ENCODE measurements at regions not wholly inside any gene's neighbourhood (a gene's known extent, or its start where the extent isn't known, plus 50 kb on each side); places are given as distances from the start of the nearest gene placed in this dataset.
"Not testable (repeated sequence)": the region's sequence is repeated elsewhere in the genome, so short reads cannot be mapped to it uniquely, and the experiment has no call there.

- TF ChIP-seq POLR2A (IDR thresholded peaks at IDR 0.05) = no peak
- TF ChIP-seq, protein P1, sequence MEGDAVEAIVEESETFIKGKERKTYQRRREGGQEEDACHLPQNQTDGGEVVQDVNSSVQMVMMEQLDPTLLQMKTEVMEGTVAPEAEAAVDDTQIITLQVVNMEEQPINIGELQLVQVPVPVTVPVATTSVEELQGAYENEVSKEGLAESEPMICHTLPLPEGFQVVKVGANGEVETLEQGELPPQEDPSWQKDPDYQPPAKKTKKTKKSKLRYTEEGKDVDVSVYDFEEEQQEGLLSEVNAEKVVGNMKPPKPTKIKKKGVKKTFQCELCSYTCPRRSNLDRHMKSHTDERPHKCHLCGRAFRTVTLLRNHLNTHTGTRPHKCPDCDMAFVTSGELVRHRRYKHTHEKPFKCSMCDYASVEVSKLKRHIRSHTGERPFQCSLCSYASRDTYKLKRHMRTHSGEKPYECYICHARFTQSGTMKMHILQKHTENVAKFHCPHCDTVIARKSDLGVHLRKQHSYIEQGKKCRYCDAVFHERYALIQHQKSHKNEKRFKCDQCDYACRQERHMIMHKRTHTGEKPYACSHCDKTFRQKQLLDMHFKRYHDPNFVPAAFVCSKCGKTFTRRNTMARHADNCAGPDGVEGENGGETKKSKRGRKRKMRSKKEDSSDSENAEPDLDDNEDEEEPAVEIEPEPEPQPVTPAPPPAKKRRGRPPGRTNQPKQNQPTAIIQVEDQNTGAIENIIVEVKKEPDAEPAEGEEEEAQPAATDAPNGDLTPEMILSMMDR (IDR thresholded peaks at IDR 0.05) = no peak
- no peak for DNase-seq
- Histone ChIP-seq H3K27ac (no peak overlapping the region), H3K4me3 (no peak overlapping the region), H3K4me1 (no peaks in the 10 kb centered on the region), H3K9me3 (peaks cover 0 to 5% (median 0%) of the 10 kb centered on the region in 3 donors), H3K36me3 (no peaks in the 10 kb centered on the region), H3K27me3 (no peaks in the 10 kb centered on the region)
- intact Hi-C loops (cut with DNase I) = no loop called here
- 58 to 60% methylated on average over 2 of the region's 2 CpGs for WGBS, 2 donors
Measured at GRCh38 chr11:42913731-42914130, 398.1 kb upstream of the API5 start.

DNA sequence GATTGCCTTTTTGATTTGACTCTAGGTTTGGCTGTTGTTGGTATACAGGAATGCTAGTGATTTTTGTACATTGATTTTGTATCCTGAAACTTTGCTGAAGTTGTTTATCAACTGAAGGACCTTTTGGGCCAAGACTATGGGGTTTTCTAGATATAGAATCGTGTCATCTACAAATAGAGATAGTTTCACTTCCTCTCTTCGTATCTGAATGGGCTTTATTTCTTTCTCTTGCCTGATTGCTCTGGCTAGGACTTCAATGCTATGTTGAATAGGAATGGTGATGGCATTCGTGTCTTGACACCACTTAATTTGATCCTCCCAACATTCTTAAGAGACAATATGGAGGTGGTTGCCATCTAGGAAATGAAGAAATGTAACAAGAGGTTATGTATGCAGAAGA lies 388.1 kb upstream of the API5 start:
- Histone ChIP-seq H3K36me3 (no peaks in the 10 kb centered on the region), H3K27me3 (no peaks in the 10 kb centered on the region), H3K27ac (no peak overlapping the region), H3K9me3 (peaks cover 0 to 12% (median 0%) of the 10 kb centered on the region in 3 donors), H3K4me3 (no peak overlapping the region), H3K4me1 (no peaks in the 10 kb centered on the region)
- TF ChIP-seq, protein P1 (IDR thresholded peaks at IDR 0.05) = no peak
- no peak for TF ChIP-seq POLR2A (IDR thresholded peaks at IDR 0.05)
- intact Hi-C loops (cut with DNase I) = no loop called here
- DNase-seq = no peak
- 30 to 34% methylated on average over 3 of the region's 3 CpGs for WGBS, 2 donors

DNA sequence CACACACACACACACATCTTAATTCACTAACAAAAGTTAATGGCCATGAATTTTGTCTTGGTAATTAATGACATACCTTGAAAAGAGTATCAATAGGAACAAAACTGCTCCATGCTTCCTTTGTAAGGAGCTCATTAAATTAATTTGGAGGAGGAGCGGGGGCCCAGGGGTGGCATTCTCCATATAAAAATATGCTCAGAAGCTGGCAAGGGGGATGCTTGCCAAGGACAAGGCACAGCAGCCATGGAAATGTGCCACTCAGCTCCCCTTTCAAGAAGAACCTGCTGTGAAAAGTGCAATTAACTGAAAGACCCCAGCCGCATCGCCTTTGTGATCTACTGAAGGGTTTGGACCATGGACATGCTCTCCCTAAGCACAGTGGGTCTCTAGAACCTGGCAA lies 385.9 kb upstream of the API5 start:
- no peak overlapping the region for H3K4me3 ChIP-seq
- H3K27ac ChIP-seq = no peak overlapping the region
- DNase-seq = no peak
- H3K36me3 ChIP-seq = no peaks in the 10 kb centered on the region
- H3K9me3 ChIP-seq = peaks cover 0 to 12% (median 0%) of the 10 kb centered on the region in 3 donors
- 74 to 100% methylated on average over 3 of the region's 3 CpGs for WGBS, 2 donors
- intact Hi-C loops (cut with DNase I) = no loop called here
- H3K4me1 ChIP-seq = no peaks in the 10 kb centered on the region
- TF ChIP-seq, protein P1 (IDR thresholded peaks at IDR 0.05) = no peak
- no peak for TF ChIP-seq POLR2A (IDR thresholded peaks at IDR 0.05)
- H3K27me3 ChIP-seq = no peaks in the 10 kb centered on the region

DNA sequence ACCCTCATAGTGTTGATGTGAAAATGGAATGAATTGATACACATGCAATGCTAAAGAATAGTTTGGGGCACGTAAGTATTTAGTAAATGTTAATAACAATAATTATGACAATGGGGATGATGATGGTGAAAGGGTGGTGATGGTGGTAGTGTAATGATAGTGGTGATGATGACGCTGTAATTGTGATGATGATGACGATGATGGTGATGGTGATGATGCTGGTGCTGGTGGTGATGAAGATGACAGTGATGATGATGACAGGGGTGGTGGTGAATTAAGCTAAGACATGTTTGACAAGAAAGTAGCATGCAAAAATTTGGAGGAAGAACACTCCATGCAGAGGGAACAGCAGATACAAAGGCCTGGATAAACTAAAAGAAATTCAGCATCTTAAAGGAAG lies 364.4 kb upstream of the API5 start:
- Histone ChIP-seq H3K27ac (no peak overlapping the region), H3K36me3 (no peaks in the 10 kb centered on the region), H3K9me3 (no peaks in the 10 kb centered on the region), H3K4me1 (no peaks in the 10 kb centered on the region), H3K27me3 (no peaks in the 10 kb centered on the region), H3K4me3 (no peak overlapping the region)
- no peak for DNase-seq
- WGBS, 2 donors = 80 to 89% methylated on average over 3 of the region's 3 CpGs
- TF ChIP-seq, protein P1 (IDR thresholded peaks at IDR 0.05) = no peak
- TF ChIP-seq POLR2A (IDR thresholded peaks at IDR 0.05) = no peak
- intact Hi-C loops (cut with DNase I) = no loop called here

- H3K36me3 ChIP-seq; H3K27me3 ChIP-seq; H3K4me3 ChIP-seq; DNase-seq; H3K4me1 ChIP-seq; intact Hi-C loops (cut with DNase I); H3K27ac ChIP-seq; H3K9me3 ChIP-seq: not testable (repeated sequence)
- WGBS, 2 donors = 92% methylated on average over 2 of the region's 30 CpGs; no CpG with 5 or more reads in 1 of the 2 donors
Measured at GRCh38 chr11:42949738-42950376, 361.9 kb upstream of the API5 start.

DNA sequence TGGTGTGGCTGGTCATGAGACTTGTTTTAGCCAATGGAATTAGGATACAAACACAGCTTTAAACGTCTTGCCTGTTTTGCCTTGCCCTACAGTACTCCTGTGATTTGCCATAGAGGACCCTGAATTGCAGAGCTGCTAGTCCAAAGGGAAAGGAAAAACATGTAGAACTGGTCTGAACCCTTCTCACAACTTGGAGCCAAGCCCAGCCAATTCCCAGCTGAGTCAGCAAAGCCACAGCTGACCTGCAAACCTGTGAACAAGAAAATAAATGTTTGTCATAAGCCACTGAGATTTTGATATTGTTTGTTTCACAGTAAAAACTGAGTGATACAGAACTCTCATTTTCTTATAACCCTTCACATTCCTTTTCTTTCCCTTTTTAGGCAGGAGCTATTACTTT lies 360.5 kb upstream of the API5 start:
- no peak for TF ChIP-seq POLR2A (IDR thresholded peaks at IDR 0.05)
- TF ChIP-seq, protein P1 (IDR thresholded peaks at IDR 0.05) = no peak
- no peak overlapping the region for H3K27ac ChIP-seq
- no peaks in the 10 kb centered on the region for H3K4me1 ChIP-seq
- H3K9me3 ChIP-seq = no peaks in the 10 kb centered on the region
- intact Hi-C loops (cut with DNase I) = no loop called here
- WGBS, 2 donors = 67% methylated on average over 1 of the region's 1 CpG
- no peak for DNase-seq
- no peak overlapping the region for H3K4me3 ChIP-seq
- no peaks in the 10 kb centered on the region for H3K36me3 ChIP-seq
- H3K27me3 ChIP-seq = no peaks in the 10 kb centered on the region

Measured in esophagus squamous epithelium (tissue), 5 donors.